Activated naive CD8-positive, alpha-beta T cell treated with anti-CD3 and anti-CD28 coated beads for 36 hours (primary cell): ENCODE measurements at regions not wholly inside any gene's neighbourhood (a gene's known extent, or its start where the extent isn't known, plus 50 kb on each side); places are given as distances from the start of the nearest gene placed in this dataset.
"Not testable (repeated sequence)": the region's sequence is repeated elsewhere in the genome, so short reads cannot be mapped to it uniquely, and the experiment has no call there.

Source experiments
- DNase-seq: peaks from one replicate; pipeline ENCODE4 v3.0.0; 2021
- H3K27ac Mint-ChIP-seq: one replicate; pipeline ENCODE4 v1.8.0; 2022; ENCODE audit warnings: mild to moderate bottlenecking, moderate library complexity, mixed read lengths
- H3K27me3 Mint-ChIP-seq: one replicate; pipeline ENCODE4 v1.8.0; 2022; ENCODE audit warnings: mild to moderate bottlenecking, mixed read lengths
- H3K36me3 Mint-ChIP-seq: one replicate; pipeline ENCODE4 v1.8.0; 2021; ENCODE audit warnings: mild to moderate bottlenecking, mixed read lengths
- H3K4me1 Mint-ChIP-seq: one replicate; pipeline ENCODE4 v1.8.0; 2021; ENCODE audit warnings: mixed read lengths
- H3K4me3 Mint-ChIP-seq: one replicate; pipeline ENCODE4 v1.8.0; 2022; ENCODE audit warnings: mild to moderate bottlenecking, moderate library complexity, mixed read lengths
- H3K9me3 Mint-ChIP-seq: one replicate; pipeline ENCODE4 v1.8.0; 2022; ENCODE audit warnings: mixed read lengths

GRCh38 chr12:105640761-105641160 is 310.3 kb downstream of the C12orf75 start:
- Mint-ChIP-seq H3K4me1 (no peaks in the 10 kb centered on the region), H3K36me3 (no peaks in the 10 kb centered on the region), H3K27ac (no peak overlapping the region), H3K4me3 (no peak overlapping the region), H3K9me3 (no peaks in the 10 kb centered on the region), H3K27me3 (no peaks in the 10 kb centered on the region)
- no peak for DNase-seq

- Mint-ChIP-seq H3K4me1 (no peaks in the 10 kb centered on the region), H3K4me3 (no peak overlapping the region), H3K27ac (no peak overlapping the region), H3K9me3 (no peaks in the 10 kb centered on the region), H3K27me3 (peaks cover 4% of the 10 kb centered on the region), H3K36me3 (no peaks in the 10 kb centered on the region)
- no peak for DNase-seq
Observed at GRCh38 chr12:105641749-105642148, 311.3 kb downstream of the C12orf75 start.

GRCh38 chr12:105644770-105645169 is 314.3 kb downstream of the C12orf75 start:
- no peaks in the 10 kb centered on the region for H3K4me1 Mint-ChIP-seq
- no peak overlapping the region for H3K4me3 Mint-ChIP-seq
- H3K27ac Mint-ChIP-seq, result no peak overlapping the region
- H3K36me3 Mint-ChIP-seq, result no peaks in the 10 kb centered on the region
- H3K27me3 Mint-ChIP-seq, result peaks cover 4% of the 10 kb centered on the region
- H3K9me3 Mint-ChIP-seq, result no peaks in the 10 kb centered on the region
- no peak for DNase-seq

- Mint-ChIP-seq H3K36me3 (no peaks in the 10 kb centered on the region), H3K4me1 (no peaks in the 10 kb centered on the region), H3K27ac (no peak overlapping the region), H3K4me3 (no peak overlapping the region), H3K27me3 (no peaks in the 10 kb centered on the region), H3K9me3 (no peaks in the 10 kb centered on the region)
- DNase-seq, result no peak
Observed at GRCh38 chr12:105654606-105655005, 324.1 kb downstream of the C12orf75 start.

GRCh38 chr12:105658389-105658788 is 327.9 kb downstream of the C12orf75 start:
- H3K36me3 Mint-ChIP-seq, result no peaks in the 10 kb centered on the region
- no peaks in the 10 kb centered on the region for H3K27me3 Mint-ChIP-seq
- no peak overlapping the region for H3K27ac Mint-ChIP-seq
- H3K4me3 Mint-ChIP-seq, result no peak overlapping the region
- no peaks in the 10 kb centered on the region for H3K4me1 Mint-ChIP-seq
- H3K9me3 Mint-ChIP-seq, result no peaks in the 10 kb centered on the region
- no peak for DNase-seq

- H3K36me3 Mint-ChIP-seq, result no peaks in the 10 kb centered on the region
- no peak overlapping the region for H3K4me3 Mint-ChIP-seq
- no peak overlapping the region for H3K27ac Mint-ChIP-seq
- H3K9me3 Mint-ChIP-seq, result no peaks in the 10 kb centered on the region
- no peak for DNase-seq
- H3K4me1 Mint-ChIP-seq, result no peaks in the 10 kb centered on the region
- no peaks in the 10 kb centered on the region for H3K27me3 Mint-ChIP-seq
Observed at GRCh38 chr12:105659355-105660075, 329.0 kb downstream of the C12orf75 start.

GRCh38 chr12:105664765-105665164 is 334.3 kb downstream of the C12orf75 start:
- H3K27me3 Mint-ChIP-seq, result not testable (repeated sequence)

GRCh38 chr12:105665366-105665765 is 334.9 kb downstream of the C12orf75 start:
- H3K36me3 Mint-ChIP-seq, result no peaks in the 10 kb centered on the region
- no peaks in the 10 kb centered on the region for H3K4me1 Mint-ChIP-seq
- no peak for DNase-seq
- no peak overlapping the region for H3K4me3 Mint-ChIP-seq
- no peak overlapping the region for H3K27ac Mint-ChIP-seq
- H3K9me3 Mint-ChIP-seq, result no peaks in the 10 kb centered on the region
- no peaks in the 10 kb centered on the region for H3K27me3 Mint-ChIP-seq

More at GRCh38 chr12:105664765-105665164, 334.3 kb downstream of the C12orf75 start:
- H3K4me1 Mint-ChIP-seq, DNase-seq, H3K4me3 Mint-ChIP-seq, H3K36me3 Mint-ChIP-seq, H3K27ac Mint-ChIP-seq, H3K9me3 Mint-ChIP-seq: not testable (repeated sequence)

- no peaks in the 10 kb centered on the region for H3K9me3 Mint-ChIP-seq
- no peaks in the 10 kb centered on the region for H3K27me3 Mint-ChIP-seq
- DNase-seq, result no peak
- no peak overlapping the region for H3K4me3 Mint-ChIP-seq
- H3K36me3 Mint-ChIP-seq, result no peaks in the 10 kb centered on the region
- H3K27ac Mint-ChIP-seq, result no peak overlapping the region
- no peaks in the 10 kb centered on the region for H3K4me1 Mint-ChIP-seq
Observed at GRCh38 chr12:105667973-105668743, 337.7 kb downstream of the C12orf75 start.

GRCh38 chr12:105670672-105671071 is 340.2 kb downstream of the C12orf75 start:
- H3K27ac Mint-ChIP-seq, result no peak overlapping the region
- no peak for DNase-seq
- no peaks in the 10 kb centered on the region for H3K4me1 Mint-ChIP-seq
- H3K36me3 Mint-ChIP-seq, result no peaks in the 10 kb centered on the region
- no peak overlapping the region for H3K4me3 Mint-ChIP-seq
- no peaks in the 10 kb centered on the region for H3K9me3 Mint-ChIP-seq
- no peaks in the 10 kb centered on the region for H3K27me3 Mint-ChIP-seq

GRCh38 chr12:105671720-105672119 is 341.2 kb downstream of the C12orf75 start:
- H3K36me3 Mint-ChIP-seq, result no peaks in the 10 kb centered on the region

GRCh38 chr12:105672121-105672975 is 341.9 kb downstream of the C12orf75 start:
- no peak for DNase-seq
- no peaks in the 10 kb centered on the region for H3K9me3 Mint-ChIP-seq
- no peak overlapping the region for H3K4me3 Mint-ChIP-seq

More at GRCh38 chr12:105671720-105672119, 341.2 kb downstream of the C12orf75 start:
- Mint-ChIP-seq H3K4me3 (no peak overlapping the region), H3K27ac (no peak overlapping the region), H3K27me3 (no peaks in the 10 kb centered on the region), H3K9me3 (no peaks in the 10 kb centered on the region), H3K4me1 (no peaks in the 10 kb centered on the region)
- no peak for DNase-seq

GRCh38 chr12:105674871-105675699 is 344.6 kb downstream of the C12orf75 start:
- Mint-ChIP-seq H3K9me3 (no peaks in the 10 kb centered on the region), H3K27ac (no peak overlapping the region), H3K36me3 (no peaks in the 10 kb centered on the region), H3K27me3 (no peaks in the 10 kb centered on the region), H3K4me1 (no peaks in the 10 kb centered on the region), H3K4me3 (no peak overlapping the region)
- DNase-seq, result no peak

More at GRCh38 chr12:105672121-105672975, 341.9 kb downstream of the C12orf75 start:
- no peaks in the 10 kb centered on the region for H3K36me3 Mint-ChIP-seq
- no peaks in the 10 kb centered on the region for H3K4me1 Mint-ChIP-seq
- no peaks in the 10 kb centered on the region for H3K27me3 Mint-ChIP-seq
- H3K27ac Mint-ChIP-seq, result no peak overlapping the region

- Mint-ChIP-seq H3K9me3 (no peaks in the 10 kb centered on the region), H3K27ac (no peak overlapping the region), H3K4me3 (no peak overlapping the region), H3K4me1 (no peaks in the 10 kb centered on the region), H3K36me3 (no peaks in the 10 kb centered on the region), H3K27me3 (no peaks in the 10 kb centered on the region)
- DNase-seq, result no peak
Observed at GRCh38 chr12:105676694-105677093, 346.2 kb downstream of the C12orf75 start.
